Trophoblast cell (in vitro differentiated cells and primary cell): ENCODE measurements at regions not wholly inside any gene's neighbourhood (a gene's known extent, or its start where the extent isn't known, plus 50 kb on each side); places are given as distances from the start of the nearest gene placed in this dataset.

ENCODE experiments used
- DNase-seq, 2 donors: peaks; one replicate each; pipeline ENCODE4 v3.0.0-alpha.2; 2016
- H2AFZ ChIP-seq: 2 replicates; pipeline ENCODE4 v1.6.1; 2013; ENCODE audit warnings: low read length, moderate library complexity, mild to moderate bottlenecking; ENCODE audit not compliant: insufficient read depth, poor library complexity
- H2AK5ac ChIP-seq: 2 replicates; pipeline ENCODE4 v1.6.1; 2013; ENCODE audit warnings: mild to moderate bottlenecking, low read length
- H2BK120ac ChIP-seq: 2 replicates; pipeline ENCODE4 v1.6.1; 2013; ENCODE audit warnings: low read length, mild to moderate bottlenecking, moderate library complexity; ENCODE audit not compliant: insufficient read depth, poor library complexity
- H2BK12ac ChIP-seq: 2 replicates; pipeline ENCODE4 v1.6.1; 2013; ENCODE audit warnings: mild to moderate bottlenecking, low read length, moderate library complexity
- H2BK5ac ChIP-seq: 2 replicates; pipeline ENCODE4 v1.6.1; 2013; ENCODE audit warnings: low read length, low read depth, moderate library complexity, mild to moderate bottlenecking; ENCODE audit not compliant: poor library complexity
- H3K14ac ChIP-seq: 2 replicates; pipeline ENCODE4 v1.6.1; 2013; ENCODE audit warnings: mild to moderate bottlenecking, low read length
- H3K18ac ChIP-seq: 2 replicates; pipeline ENCODE4 v1.6.1; 2013; ENCODE audit warnings: mild to moderate bottlenecking, low read length
- H3K23ac ChIP-seq: 2 replicates; pipeline ENCODE4 v1.6.1; 2013; ENCODE audit warnings: low read length
- H3K27ac ChIP-seq: 2 replicates; pipeline ENCODE4 v1.5.1; 2013; ENCODE audit warnings: low read depth, mild to moderate bottlenecking, inconsistent platforms, low read length, moderate library complexity
- H3K27me3 ChIP-seq: 2 replicates; pipeline ENCODE4 v1.6.1; 2013; ENCODE audit warnings: inconsistent platforms, mild to moderate bottlenecking, low read length, moderate library complexity; ENCODE audit not compliant: insufficient read depth
- H3K36me3 ChIP-seq, 2 experiments: 1 replicate in 1 of 2; 2 replicates in 1 of 2; pipeline ENCODE4 v1.6.1; 2013; ENCODE audit warnings: low read length in 2 of 2, mild to moderate bottlenecking in 2 of 2, moderate library complexity in 1 of 2; ENCODE audit not compliant: insufficient read depth in 2 of 2, control insufficient read depth in 1 of 2
- H3K4ac ChIP-seq: 2 replicates; pipeline ENCODE4 v1.6.1; 2013; ENCODE audit warnings: low read depth, mild to moderate bottlenecking, low read length, moderate library complexity
- H3K4me1 ChIP-seq, 2 experiments: 1 replicate in 1 of 2; 2 replicates in 1 of 2; pipeline ENCODE4 v1.6.1; 2013; ENCODE audit warnings: low read length in 2 of 2, mild to moderate bottlenecking in 2 of 2, moderate library complexity in 1 of 2; ENCODE audit not compliant: insufficient read depth in 2 of 2, control insufficient read depth in 1 of 2
- H3K4me2 ChIP-seq: 2 replicates; pipeline ENCODE4 v1.6.1; 2013; ENCODE audit warnings: inconsistent platforms, mild to moderate bottlenecking, low read length, moderate library complexity
- H3K4me3 ChIP-seq: 2 replicates; pipeline ENCODE4 v1.5.1; 2013; ENCODE audit warnings: mild to moderate bottlenecking, low read depth, low read length, inconsistent platforms
- H3K79me1 ChIP-seq: one replicate; pipeline ENCODE4 v1.6.1; 2013; ENCODE audit warnings: low read length
- H3K79me2 ChIP-seq: 2 replicates; pipeline ENCODE4 v1.6.1; 2013; ENCODE audit warnings: low read length, mild to moderate bottlenecking; ENCODE audit not compliant: control insufficient read depth, insufficient read depth, poor library complexity
- H3K9ac ChIP-seq: 2 replicates; pipeline ENCODE4 v1.6.1; 2013; ENCODE audit warnings: mild to moderate bottlenecking, low read length
- H3K9me3 ChIP-seq: 2 replicates; pipeline ENCODE4 v1.6.1; 2013; ENCODE audit warnings: low read depth, mild to moderate bottlenecking, control low read depth, inconsistent platforms, low read length; ENCODE audit not compliant: insufficient read depth
- H4K12ac ChIP-seq: 2 replicates; pipeline ENCODE4 v1.6.1; 2013; ENCODE audit warnings: low read depth, mild to moderate bottlenecking, low read length, moderate library complexity
- H4K8ac ChIP-seq: 2 replicates; pipeline ENCODE4 v1.6.1; 2013; ENCODE audit warnings: low read depth, mild to moderate bottlenecking, low read length, moderate library complexity
- H4K91ac ChIP-seq: one replicate; pipeline ENCODE4 v1.6.1; 2013; ENCODE audit warnings: low read depth, mild to moderate bottlenecking, low read length, moderate library complexity
- WGBS: extraction: QIAGEN DNeasy Blood & Tissue Kit; methylation state at CpG from one replicate; pipeline ENCODE4 v1.1.7; 2013; ENCODE audit warnings: missing lambda C conversion rate; ENCODE audit not compliant: insufficient read length, insufficient coverage; ENCODE audit errors: extremely low coverage; 5-methylcytosine and 5-hydroxymethylcytosine counted together

DNA sequence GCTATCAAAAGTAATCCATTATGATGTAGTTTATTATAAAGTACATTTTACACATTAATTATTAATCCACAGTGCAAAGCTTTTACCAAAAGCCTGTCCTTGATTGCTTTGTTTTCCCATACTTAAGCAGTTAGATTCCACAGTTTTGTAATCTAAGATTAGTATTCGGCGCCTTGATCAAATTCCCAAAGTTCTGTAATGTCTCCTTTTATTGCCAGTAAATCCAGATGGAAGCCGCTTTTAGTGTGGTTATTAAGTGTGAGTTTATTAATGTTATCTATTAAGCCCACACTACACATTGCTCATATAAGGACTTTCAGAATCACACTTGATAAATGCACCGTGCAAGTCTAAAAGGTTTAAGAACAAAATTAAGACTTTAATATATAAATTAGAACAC is 199.2 kb upstream of the PKN2 start:
- Histone ChIP-seq H3K36me3 (no peaks in the 10 kb centered on the region), H3K27me3 (no peaks in the 10 kb centered on the region), H4K12ac (no peak overlapping the region), H3K4ac (no peak overlapping the region), H4K91ac (no peak overlapping the region), H3K79me1 (no peaks in the 10 kb centered on the region), H3K9me3 (no peaks in the 10 kb centered on the region), H2BK120ac (no peak overlapping the region), H2BK5ac (no peak overlapping the region), H2AFZ (no peak overlapping the region), H3K18ac (no peak overlapping the region), H3K23ac (no peak overlapping the region), H2BK12ac (no peak overlapping the region), H3K27ac (no peak overlapping the region), H3K14ac (no peak overlapping the region), H3K4me1 (no peaks in the 10 kb centered on the region), H3K9ac (no peak overlapping the region), H3K79me2 (no peaks in the 10 kb centered on the region), H4K8ac (no peak overlapping the region), H3K4me2 (no peak overlapping the region), H2AK5ac (no peak overlapping the region), H3K4me3 (no peak overlapping the region)
- DNase-seq = no peak
- no CpG with 5 or more reads among the region's 4 CpGs for WGBS

DNA sequence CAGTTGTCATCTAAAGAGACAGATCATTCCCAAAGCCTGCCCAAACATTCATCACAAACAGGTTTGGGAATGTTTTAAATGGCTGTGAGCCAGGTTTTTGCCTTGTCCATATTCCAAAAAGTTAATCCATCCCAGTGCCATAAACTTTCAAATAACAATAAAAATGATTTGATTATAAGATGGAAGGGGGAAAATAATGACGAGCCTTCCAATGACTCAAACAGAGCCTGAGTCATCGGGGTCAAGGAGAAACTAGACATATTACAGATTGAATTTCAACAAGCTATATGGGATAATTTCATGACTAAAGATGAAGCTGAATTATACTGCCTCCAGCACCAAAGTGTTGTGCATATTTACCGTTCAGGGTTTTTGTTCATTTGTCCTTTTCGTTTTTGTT is 195.8 kb upstream of the PKN2 start:
- no peak overlapping the region for H3K4ac ChIP-seq
- H2AFZ ChIP-seq = no peak overlapping the region
- H2BK5ac ChIP-seq = no peak overlapping the region
- no peak overlapping the region for H2BK12ac ChIP-seq
- H2BK120ac ChIP-seq = no peak overlapping the region
- no peak overlapping the region for H3K27ac ChIP-seq
- no peaks in the 10 kb centered on the region for H3K27me3 ChIP-seq
- H4K12ac ChIP-seq = no peak overlapping the region
- no peak for DNase-seq
- no peaks in the 10 kb centered on the region for H3K79me2 ChIP-seq
- WGBS = no CpG with 5 or more reads among the region's 4 CpGs
- no peaks in the 10 kb centered on the region for H3K36me3 ChIP-seq
- no peak overlapping the region for H4K8ac ChIP-seq
- H3K4me1 ChIP-seq = no peaks in the 10 kb centered on the region
- H3K9me3 ChIP-seq = no peaks in the 10 kb centered on the region
- no peak overlapping the region for H2AK5ac ChIP-seq
- no peak overlapping the region for H3K4me2 ChIP-seq
- no peak overlapping the region for H3K18ac ChIP-seq
- H3K14ac ChIP-seq = no peak overlapping the region
- no peaks in the 10 kb centered on the region for H3K79me1 ChIP-seq
- no peak overlapping the region for H3K9ac ChIP-seq
- H3K4me3 ChIP-seq = no peak overlapping the region
- H4K91ac ChIP-seq = no peak overlapping the region
- H3K23ac ChIP-seq = no peak overlapping the region

- Histone ChIP-seq H3K9me3 (no peaks in the 10 kb centered on the region), H3K4me1 (no peaks in the 10 kb centered on the region), H3K4me3 (no peak overlapping the region), H3K23ac (no peak overlapping the region), H3K4ac (no peak overlapping the region), H3K27ac (no peak overlapping the region), H3K79me1 (no peaks in the 10 kb centered on the region), H4K91ac (no peak overlapping the region), H2BK120ac (no peak overlapping the region), H2BK5ac (no peak overlapping the region), H3K9ac (no peak overlapping the region), H3K79me2 (no peaks in the 10 kb centered on the region), H3K18ac (no peak overlapping the region), H3K36me3 (no peaks in the 10 kb centered on the region), H3K14ac (no peak overlapping the region), H2AK5ac (no peak overlapping the region), H2BK12ac (no peak overlapping the region), H3K4me2 (no peak overlapping the region), H2AFZ (no peak overlapping the region), H4K8ac (no peak overlapping the region), H4K12ac (no peak overlapping the region), H3K27me3 (no peaks in the 10 kb centered on the region)
- DNase-seq = no peak
- no CpG with 5 or more reads among the region's 2 CpGs for WGBS
Observed at GRCh38 chr1:88490676-88491075, 193.4 kb upstream of the PKN2 start.

GRCh38 chr1:88499671-88500070 is 184.4 kb upstream of the PKN2 start:
- H4K8ac ChIP-seq = no peak overlapping the region
- no peak overlapping the region for H2BK12ac ChIP-seq
- DNase-seq = no peak
- H3K4ac ChIP-seq = no peak overlapping the region
- no peak overlapping the region for H4K12ac ChIP-seq
- no peak overlapping the region for H2AFZ ChIP-seq
- no peak overlapping the region for H3K4me3 ChIP-seq
- no peak overlapping the region for H2BK5ac ChIP-seq
- no peak overlapping the region for H3K9ac ChIP-seq
- H3K9me3 ChIP-seq = no peaks in the 10 kb centered on the region
- H3K4me2 ChIP-seq = no peak overlapping the region
- H3K23ac ChIP-seq = no peak overlapping the region
- no peaks in the 10 kb centered on the region for H3K36me3 ChIP-seq
- H3K79me2 ChIP-seq = no peaks in the 10 kb centered on the region
- no peak overlapping the region for H4K91ac ChIP-seq
- H3K14ac ChIP-seq = no peak overlapping the region
- H2AK5ac ChIP-seq = no peak overlapping the region
- no peak overlapping the region for H3K27ac ChIP-seq
- H3K27me3 ChIP-seq = no peaks in the 10 kb centered on the region
- no peak overlapping the region for H2BK120ac ChIP-seq
- H3K4me1 ChIP-seq = no peaks in the 10 kb centered on the region
- no peak overlapping the region for H3K18ac ChIP-seq
- H3K79me1 ChIP-seq = no peaks in the 10 kb centered on the region

- Histone ChIP-seq H2BK120ac (no peak overlapping the region), H3K79me2 (no peaks in the 10 kb centered on the region), H3K4ac (no peak overlapping the region), H2AK5ac (no peak overlapping the region), H3K79me1 (no peaks in the 10 kb centered on the region), H3K4me2 (no peak overlapping the region), H4K12ac (no peak overlapping the region), H4K91ac (no peak overlapping the region), H2BK12ac (no peak overlapping the region), H3K27me3 (no peaks in the 10 kb centered on the region), H3K14ac (no peak overlapping the region), H3K36me3 (no peaks in the 10 kb centered on the region), H3K18ac (no peak overlapping the region), H2BK5ac (no peak overlapping the region), H3K9ac (no peak overlapping the region), H3K4me1 (no peaks in the 10 kb centered on the region), H2AFZ (no peak overlapping the region), H4K8ac (no peak overlapping the region), H3K23ac (no peak overlapping the region), H3K4me3 (no peak overlapping the region), H3K9me3 (no peaks in the 10 kb centered on the region), H3K27ac (no peak overlapping the region)
- WGBS = no CpG with 5 or more reads among the region's 2 CpGs
- DNase-seq = no peak
Observed at GRCh38 chr1:88502886-88503285, 181.2 kb upstream of the PKN2 start.
